Activated CD4-positive, alpha-beta T cell treated with anti-CD3 and anti-CD28 coated beads for 36 hours (primary cell): ENCODE measurements at regions not wholly inside any gene's neighbourhood (a gene's known extent, or its start where the extent isn't known, plus 50 kb on each side); places are given as distances from the start of the nearest gene placed in this dataset.
"Not testable (repeated sequence)": the region's sequence is repeated elsewhere in the genome, so short reads cannot be mapped to it uniquely, and the experiment has no call there.

ENCODE experiments used
- ATAC-seq: fragments of 200-7000 bp; cut with Tn5 transposase; one replicate; pipeline ENCODE4 v1.10.0; 2021; ENCODE audit warnings: mild to moderate bottlenecking, moderate library complexity
- CTCF ChIA-PET: fragments of 350-600 bp; sonication (Branson Sonifier 250); formaldehyde crosslinking; loops from one replicate; lab custom pipeline; 2021; ENCODE audit warnings: antibody characterized with exemption; lab: Charles Lee
- POLR2A ChIA-PET: fragments of 350-600 bp; sonication (Branson Sonifier 250); formaldehyde crosslinking; loops from one replicate; lab custom pipeline; 2021; ENCODE audit warnings: antibody characterized with exemption, inconsistent platforms; lab: Charles Lee
- DNase-seq: peaks from one replicate; pipeline ENCODE4 v3.0.0-alpha.2; 2020
- H3K27ac Mint-ChIP-seq: one replicate; pipeline ENCODE4 v1.8.0; 2021; ENCODE audit warnings: mixed read lengths
- H3K27me3 Mint-ChIP-seq: one replicate; pipeline ENCODE4 v1.8.0; 2021; ENCODE audit warnings: mixed read lengths
- H3K36me3 Mint-ChIP-seq: one replicate; pipeline ENCODE4 v1.8.0; 2021; ENCODE audit warnings: low read depth, mixed read lengths
- H3K4me1 Mint-ChIP-seq: one replicate; pipeline ENCODE4 v1.8.0; 2021; ENCODE audit warnings: mixed read lengths
- H3K4me3 Mint-ChIP-seq: one replicate; pipeline ENCODE4 v1.8.0; 2021; ENCODE audit warnings: mild to moderate bottlenecking, moderate library complexity, mixed read lengths
- H3K9me3 Mint-ChIP-seq: one replicate; pipeline ENCODE4 v1.8.0; 2021; ENCODE audit warnings: low read depth, mixed read lengths
- intact Hi-C, 2 experiments: fragments of 100-400 bp; cut with DNase I in 1 of 2; cut with micrococcal nuclease in 1 of 2; formaldehyde crosslinking; loops; one replicate each; pipeline versions ENCODE4 v1.14.2 to v1.15.1; 2022 to 2024; cut with DNase I, micrococcal nuclease

- H3K9me3 Mint-ChIP-seq, ATAC-seq, H3K27ac Mint-ChIP-seq, intact Hi-C loops, H3K27me3 Mint-ChIP-seq, POLR2A ChIA-PET, CTCF ChIA-PET, H3K4me1 Mint-ChIP-seq, H3K36me3 Mint-ChIP-seq, DNase-seq, H3K4me3 Mint-ChIP-seq: not testable (repeated sequence)
Observed at GRCh38 chr12:13391375-13391774, 194.8 kb downstream of the EMP1 start.

- no peaks in the 10 kb centered on the region for H3K4me1 Mint-ChIP-seq
- no peaks in the 10 kb centered on the region for H3K9me3 Mint-ChIP-seq
- H3K27ac Mint-ChIP-seq = no peak overlapping the region
- H3K36me3 Mint-ChIP-seq = no peaks in the 10 kb centered on the region
- H3K27me3 Mint-ChIP-seq = no peaks in the 10 kb centered on the region
- DNase-seq (no peak), ATAC-seq (no peak)
- CTCF ChIA-PET = no interaction called here
- POLR2A ChIA-PET = no interaction called here
- intact Hi-C loops = no loop called here
- H3K4me3 Mint-ChIP-seq = no peak overlapping the region
Observed at GRCh38 chr12:13390918-13391317, 194.4 kb downstream of the EMP1 start.

- Mint-ChIP-seq H3K36me3 (no peaks in the 10 kb centered on the region), H3K9me3 (no peaks in the 10 kb centered on the region), H3K27me3 (peaks cover 2% of the 10 kb centered on the region), H3K4me1 (no peaks in the 10 kb centered on the region), H3K4me3 (no peak overlapping the region), H3K27ac (no peak overlapping the region)
- ChIA-PET CTCF (no interaction called here), POLR2A (no interaction called here)
- DNase-seq = no peak
- no peak for ATAC-seq
- intact Hi-C loops = no loop called here
Observed at GRCh38 chr12:13390381-13390861, 193.9 kb downstream of the EMP1 start.

- Mint-ChIP-seq H3K9me3 (no peaks in the 10 kb centered on the region), H3K27ac (no peak overlapping the region), H3K4me1 (no peaks in the 10 kb centered on the region), H3K36me3 (no peaks in the 10 kb centered on the region), H3K27me3 (peaks cover 2% of the 10 kb centered on the region), H3K4me3 (no peak overlapping the region)
- DNase-seq = no peak
- ATAC-seq = no peak
- POLR2A ChIA-PET = no interaction called here
- CTCF ChIA-PET = no interaction called here
- intact Hi-C loops = no loop called here
Observed at GRCh38 chr12:13387101-13387500, 190.6 kb downstream of the EMP1 start.

GRCh38 chr12:13386323-13387039 lies 190.0 kb downstream of the EMP1 start:
- H3K36me3 Mint-ChIP-seq = no peaks in the 10 kb centered on the region
- ChIA-PET POLR2A (no interaction called here), CTCF (no interaction called here)
- no peak for DNase-seq
- H3K27me3 Mint-ChIP-seq = peaks cover 2% of the 10 kb centered on the region
- H3K4me1 Mint-ChIP-seq = no peaks in the 10 kb centered on the region
- H3K27ac Mint-ChIP-seq = no peak overlapping the region
- H3K9me3 Mint-ChIP-seq = no peaks in the 10 kb centered on the region
- intact Hi-C loops = no loop called here
- no peak for ATAC-seq
- no peak overlapping the region for H3K4me3 Mint-ChIP-seq

GRCh38 chr12:13383379-13383778 lies 186.9 kb downstream of the EMP1 start:
- Mint-ChIP-seq H3K4me3 (no peak overlapping the region), H3K36me3 (no peaks in the 10 kb centered on the region), H3K27ac (no peak overlapping the region), H3K27me3 (peaks cover 7% of the 10 kb centered on the region), H3K4me1 (no peaks in the 10 kb centered on the region), H3K9me3 (no peaks in the 10 kb centered on the region)
- POLR2A ChIA-PET = no interaction called here
- CTCF ChIA-PET = no interaction called here
- no peak for ATAC-seq
- intact Hi-C loops = no loop called here
- no peak for DNase-seq

GRCh38 chr12:13380297-13380696 lies 183.8 kb downstream of the EMP1 start:
- ATAC-seq (no peak), DNase-seq (no peak)
- ChIA-PET POLR2A (no interaction called here), CTCF (no interaction called here)
- H3K4me1 Mint-ChIP-seq = no peaks in the 10 kb centered on the region
- H3K27me3 Mint-ChIP-seq = peaks cover 6% of the 10 kb centered on the region
- H3K9me3 Mint-ChIP-seq = no peaks in the 10 kb centered on the region
- no peak overlapping the region for H3K27ac Mint-ChIP-seq
- no peaks in the 10 kb centered on the region for H3K36me3 Mint-ChIP-seq
- intact Hi-C loops = no loop called here
- no peak overlapping the region for H3K4me3 Mint-ChIP-seq

DNA sequence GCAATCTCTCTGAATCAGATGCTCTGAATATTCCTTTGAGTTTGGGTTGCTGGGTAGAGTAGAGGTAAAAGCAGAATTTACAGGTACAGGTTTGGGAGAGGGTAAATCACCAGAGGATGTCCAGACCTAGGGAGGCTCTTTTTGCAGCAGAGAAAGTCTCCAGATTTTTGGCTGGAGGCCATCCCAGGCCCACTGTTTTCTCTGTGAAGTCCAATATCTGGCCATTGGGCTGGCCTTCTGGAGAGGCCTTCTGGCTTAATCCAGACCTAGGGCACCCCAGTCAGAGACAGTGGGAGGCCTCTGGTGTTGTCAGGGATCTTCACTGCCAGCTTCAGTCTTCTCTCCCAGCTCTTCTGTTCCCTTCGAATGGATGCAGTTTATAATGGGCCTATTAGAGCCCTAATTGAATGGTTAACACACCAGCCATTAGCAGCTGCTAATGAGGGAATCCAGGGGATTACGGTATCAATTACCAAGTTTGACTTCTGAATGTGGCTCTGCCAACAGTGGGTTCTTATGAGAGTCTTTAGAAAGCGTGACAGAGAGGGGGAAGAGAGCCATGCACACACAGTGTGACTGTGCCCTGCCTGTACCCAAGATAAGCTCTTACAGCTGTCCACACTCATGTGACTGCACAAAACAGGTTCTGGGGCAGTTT lies 183.1 kb downstream of the EMP1 start:
- intact Hi-C loops = no loop called here
- POLR2A ChIA-PET = no interaction called here
- Mint-ChIP-seq H3K4me3 (no peak overlapping the region), H3K4me1 (no peaks in the 10 kb centered on the region), H3K36me3 (no peaks in the 10 kb centered on the region), H3K27ac (no peak overlapping the region), H3K27me3 (peaks cover 6% of the 10 kb centered on the region), H3K9me3 (no peaks in the 10 kb centered on the region)
- CTCF ChIA-PET = no interaction called here
- ATAC-seq (no peak), DNase-seq (no peak)

DNA sequence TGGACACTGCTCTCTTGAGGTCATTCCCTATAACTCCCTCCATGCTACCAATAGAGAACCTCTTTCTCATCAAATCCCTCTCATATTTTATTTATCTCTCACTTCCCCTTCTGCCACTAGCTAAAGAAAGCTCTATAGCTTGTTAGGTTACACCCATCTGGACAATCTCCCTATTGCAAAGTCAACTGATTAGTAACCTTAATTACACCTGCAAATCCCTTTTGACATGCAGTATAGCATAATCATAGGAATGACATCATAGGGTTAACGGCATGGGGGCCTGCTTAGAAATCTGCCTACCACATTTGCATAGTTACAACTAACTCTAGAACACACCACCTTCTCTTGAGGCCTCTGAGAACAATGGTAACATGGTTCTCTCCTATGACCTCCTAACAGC lies 181.2 kb downstream of the EMP1 start:
- Mint-ChIP-seq H3K9me3 (no peaks in the 10 kb centered on the region), H3K4me1 (no peaks in the 10 kb centered on the region), H3K36me3 (no peaks in the 10 kb centered on the region), H3K27ac (no peak overlapping the region), H3K27me3 (peaks cover 8% of the 10 kb centered on the region), H3K4me3 (no peak overlapping the region)
- CTCF ChIA-PET = interaction anchor here (0.7 kb wide), 1 partner anchor 339 kb away, joined by 4 read pairs; no protein-coding TSS in a partner anchor
- POLR2A ChIA-PET = no interaction called here
- ATAC-seq (no peak), DNase-seq (no peak)
- intact Hi-C loops = no loop called here

GRCh38 chr12:13376610-13377373 lies 180.3 kb downstream of the EMP1 start:
- DNase-seq (no peak), ATAC-seq (no peak)
- no peak overlapping the region for H3K27ac Mint-ChIP-seq
- H3K4me1 Mint-ChIP-seq = no peaks in the 10 kb centered on the region
- no peaks in the 10 kb centered on the region for H3K9me3 Mint-ChIP-seq
- no peak overlapping the region for H3K4me3 Mint-ChIP-seq
- no peaks in the 10 kb centered on the region for H3K36me3 Mint-ChIP-seq
- intact Hi-C loops = no loop called here
- POLR2A ChIA-PET = no interaction called here
- CTCF ChIA-PET = interaction anchor here (0.6 to 0.7 kb wide), 2 partner anchors 338 to 640 kb away, joined by 4 read pairs; no protein-coding TSS in a partner anchor
- peaks cover 8% of the 10 kb centered on the region for H3K27me3 Mint-ChIP-seq

DNA sequence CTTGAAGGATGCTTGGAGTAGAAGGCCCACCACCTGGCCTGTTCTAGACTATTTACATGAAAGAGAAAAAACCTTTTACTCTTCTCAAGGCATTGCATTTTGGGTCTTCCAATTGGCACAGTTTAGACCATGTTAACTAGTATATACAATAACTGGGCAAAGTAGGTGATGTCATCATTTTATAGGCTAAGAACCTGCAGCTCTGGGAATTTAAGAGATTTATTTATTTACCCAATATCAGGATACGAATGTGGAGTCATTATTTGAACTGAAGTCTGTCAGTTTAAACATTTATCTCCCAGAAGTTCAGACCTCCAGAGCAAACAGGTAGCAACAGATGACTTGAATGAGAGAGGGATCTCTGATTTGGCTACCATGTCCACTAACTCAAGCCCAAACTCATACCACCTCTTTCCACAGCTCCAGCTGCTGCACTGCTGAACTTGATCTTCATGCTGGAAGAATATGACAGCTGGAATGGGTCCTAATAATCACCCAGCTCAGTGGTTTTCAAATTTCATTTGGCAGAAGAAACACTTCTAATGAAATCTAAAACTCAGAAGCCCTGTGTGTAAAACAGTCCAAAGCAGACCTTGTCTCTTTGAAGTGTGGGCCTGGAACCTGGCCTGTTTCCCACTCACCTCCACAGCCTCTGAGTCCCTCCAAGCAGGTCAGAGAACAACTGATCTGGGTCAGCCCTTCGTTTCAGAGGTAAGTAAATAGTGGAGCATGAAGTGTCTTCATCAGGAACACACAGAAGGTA lies 179.2 kb downstream of the EMP1 start:
- Mint-ChIP-seq H3K4me3 (no peak overlapping the region), H3K27me3 (peaks cover 9% of the 10 kb centered on the region), H3K36me3 (no peaks in the 10 kb centered on the region), H3K9me3 (no peaks in the 10 kb centered on the region), H3K4me1 (no peaks in the 10 kb centered on the region), H3K27ac (no peak overlapping the region)
- ChIA-PET POLR2A (no interaction called here), CTCF (interaction anchor here (0.7 to 1.2 kb wide), 2 partner anchors 14 to 88 kb away, joined by 3 to 4 read pairs; no protein-coding TSS in a partner anchor)
- intact Hi-C loops = no loop called here
- ATAC-seq (no peak), DNase-seq (no peak)
